ENCODE measurements at regions not wholly inside any gene's neighbourhood (a gene's known extent, or its start where the extent isn't known, plus 50 kb on each side); places are given as distances from the start of the nearest gene placed in this dataset.
"Not testable (repeated sequence)": the region's sequence is repeated elsewhere in the genome, so short reads cannot be mapped to it uniquely, and the experiment has no call there.

- no peak for DNase-seq (ENCODE audit: low spot score)
Measured at GRCh38 chr13:90331974-90332373, 1015.5 kb upstream of the MIR17HG start.

GRCh38 chr13:90336507-90336906, 1011.0 kb upstream of the MIR17HG start:
- DNase-seq (ENCODE audit: low spot score) = no peak

- not testable (repeated sequence) for DNase-seq (ENCODE audit: low spot score)
Measured at GRCh38 chr13:90341348-90341747, 1006.1 kb upstream of the MIR17HG start.

DNA sequence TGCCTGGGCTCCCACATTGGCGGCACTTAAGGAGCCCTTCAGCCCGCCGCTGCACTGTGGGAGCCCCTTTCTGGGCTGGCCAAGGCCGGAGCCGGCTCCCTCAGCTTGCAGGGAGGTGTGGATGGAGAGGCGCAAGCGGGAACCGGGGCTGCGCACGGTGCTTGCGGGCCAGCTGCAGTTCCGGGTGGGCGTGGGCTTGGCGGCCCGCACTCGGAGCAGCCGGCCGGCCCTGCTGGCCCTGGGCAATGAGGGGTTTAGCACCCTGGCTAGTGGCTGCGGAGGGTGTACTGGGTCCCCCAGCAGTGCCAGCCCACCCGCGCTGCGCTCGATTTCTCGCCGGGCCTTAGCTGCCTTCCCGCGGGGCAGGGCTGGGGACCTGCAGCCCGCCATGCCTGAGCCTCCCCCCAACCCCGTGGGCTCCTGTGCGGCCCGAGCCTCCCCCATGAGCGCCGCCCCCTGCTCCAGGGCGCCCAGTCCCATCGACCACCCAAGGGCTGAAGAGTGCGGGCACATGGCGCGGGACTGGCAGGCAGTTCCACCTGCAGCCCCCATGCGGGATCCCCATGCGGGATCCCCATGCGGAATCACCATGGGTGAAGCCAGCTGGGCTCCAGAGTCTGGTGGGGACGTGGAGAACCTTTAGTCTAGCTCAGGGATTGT, 998.9 kb upstream of the MIR17HG start:
- not testable (repeated sequence) for DNase-seq (ENCODE audit: low spot score)

- DNase-seq (ENCODE audit: low spot score) = peak; percentile 8
Measured at GRCh38 chr13:90352763-90353162, 994.7 kb upstream of the MIR17HG start.

DNA sequence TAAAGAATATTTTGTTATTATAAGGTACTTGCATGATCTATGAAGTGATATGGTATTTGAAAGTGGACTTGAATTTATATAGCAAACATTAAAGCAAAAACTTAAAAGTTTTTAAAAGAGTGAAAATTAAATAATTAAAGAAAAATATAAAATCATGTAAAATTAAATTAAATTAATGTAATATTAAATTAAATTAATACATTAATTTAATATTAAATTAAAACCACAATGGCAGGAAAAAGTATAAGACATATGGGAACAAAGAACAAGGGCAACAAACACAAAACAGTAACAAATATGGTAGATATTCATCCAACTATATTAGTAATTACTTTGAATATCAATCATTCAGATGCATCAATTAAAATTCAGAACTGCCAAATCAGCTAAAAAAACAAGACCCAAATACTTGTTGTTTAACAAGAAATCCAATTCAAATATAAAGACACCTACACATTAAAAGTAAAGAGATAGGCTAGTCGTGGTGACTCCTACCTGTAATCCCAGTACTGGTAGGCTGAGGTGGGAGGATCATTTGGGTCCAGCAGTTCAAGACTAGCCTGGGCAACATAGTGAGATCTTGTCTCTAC, 992.2 kb upstream of the MIR17HG start:
- no peak for DNase-seq (ENCODE audit: low spot score)

GRCh38 chr13:90360785-90361184, 986.7 kb upstream of the MIR17HG start:
- DNase-seq (ENCODE audit: low spot score) = no peak

DNA sequence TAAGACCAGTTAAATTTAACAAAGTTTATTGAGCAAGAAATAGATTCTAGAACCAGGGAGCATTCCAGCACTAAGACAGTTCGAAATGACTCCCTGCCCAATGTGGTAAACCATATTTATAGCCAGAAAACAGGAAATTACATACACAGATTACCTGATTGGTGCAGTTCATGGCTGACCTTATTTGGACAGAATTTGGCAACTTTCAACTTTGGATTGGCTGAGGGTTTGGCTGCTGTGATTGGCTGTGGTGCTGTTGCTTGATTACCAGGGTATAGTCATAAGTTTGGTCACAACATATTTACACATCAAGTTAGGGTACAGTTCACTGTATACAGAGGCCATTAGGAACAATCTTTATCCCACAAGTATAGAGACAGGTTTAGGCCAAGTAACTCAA, 984.8 kb upstream of the MIR17HG start:
- DNase-seq (ENCODE audit: low spot score) = no peak

- no peak for DNase-seq (ENCODE audit: low spot score)
Measured at GRCh38 chr13:90365130-90365529, 982.4 kb upstream of the MIR17HG start.

DNA sequence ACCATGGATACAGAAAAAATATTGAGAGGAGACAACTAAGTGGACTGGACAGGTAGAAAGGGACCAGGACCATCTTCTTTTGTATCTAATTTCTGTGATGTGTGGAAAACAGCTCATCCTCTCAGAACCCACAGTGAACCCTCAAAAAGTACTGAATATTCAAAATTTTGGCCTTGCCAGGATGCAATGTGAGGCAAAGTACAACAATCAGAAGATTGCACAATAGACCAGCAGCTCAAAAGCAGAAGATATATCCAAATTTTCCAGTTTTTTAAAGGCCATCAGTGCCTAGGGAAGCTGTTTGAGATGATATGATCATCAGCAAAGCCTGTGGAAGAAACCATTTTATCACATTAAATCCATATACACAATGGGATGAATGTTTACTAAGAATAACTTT, 973.3 kb upstream of the MIR17HG start:
- DNase-seq (ENCODE audit: low spot score) = no peak

GRCh38 chr13:90375851-90376250, 971.6 kb upstream of the MIR17HG start:
- no peak for DNase-seq (ENCODE audit: low spot score)

DNA sequence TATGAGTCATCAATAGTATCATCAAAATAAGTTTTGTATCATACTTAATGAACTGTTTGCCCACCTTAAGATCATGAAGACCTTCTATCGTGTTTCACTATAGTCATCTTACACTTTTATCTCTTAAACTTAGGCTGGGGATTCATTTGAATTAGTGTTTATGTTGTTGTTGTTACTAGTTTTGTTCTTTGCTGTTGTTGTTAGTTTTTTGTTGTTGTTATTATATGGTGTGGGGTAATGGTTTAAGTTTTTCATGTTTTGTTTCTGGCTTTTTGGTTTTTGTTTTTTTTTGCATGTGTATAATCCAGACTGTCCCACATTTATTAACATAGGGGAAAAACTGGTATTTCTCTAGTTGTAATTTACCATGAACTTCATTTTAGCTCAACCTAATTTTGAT, 965.1 kb upstream of the MIR17HG start:
- no peak for DNase-seq (ENCODE audit: low spot score)

DNA sequence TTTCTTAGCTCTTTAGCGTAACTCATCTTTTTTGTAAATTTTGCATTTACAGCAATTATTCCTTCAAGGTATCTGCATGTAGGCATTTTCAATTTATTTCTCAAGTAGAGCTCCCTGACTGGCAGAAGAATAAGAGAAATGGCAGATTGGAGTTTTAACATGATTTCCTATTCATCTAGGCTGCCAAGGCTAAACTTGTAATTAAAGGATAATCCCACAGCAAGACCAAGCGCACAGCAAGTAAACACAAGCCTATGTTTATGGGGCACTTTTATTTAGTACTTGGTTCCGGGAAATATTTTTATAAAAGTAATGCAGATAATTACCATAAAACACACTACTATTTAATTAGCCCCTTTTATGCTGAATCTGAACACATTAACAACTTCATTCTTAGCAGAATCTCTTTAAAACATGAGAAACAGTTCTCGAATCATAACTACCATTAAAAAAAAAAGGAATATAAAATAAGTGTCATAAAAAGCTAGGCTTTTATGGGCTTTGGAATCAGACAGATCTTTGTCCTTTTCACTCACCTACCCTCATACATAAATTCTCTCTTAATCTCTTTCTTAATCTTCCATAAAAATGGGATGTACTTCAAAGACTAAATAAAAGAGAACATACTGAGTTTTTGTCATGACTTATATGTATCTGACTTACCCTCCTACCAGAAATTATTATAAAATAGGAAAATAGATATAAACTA, 961.6 kb upstream of the MIR17HG start:
- DNase-seq (ENCODE audit: low spot score) = no peak

DNA sequence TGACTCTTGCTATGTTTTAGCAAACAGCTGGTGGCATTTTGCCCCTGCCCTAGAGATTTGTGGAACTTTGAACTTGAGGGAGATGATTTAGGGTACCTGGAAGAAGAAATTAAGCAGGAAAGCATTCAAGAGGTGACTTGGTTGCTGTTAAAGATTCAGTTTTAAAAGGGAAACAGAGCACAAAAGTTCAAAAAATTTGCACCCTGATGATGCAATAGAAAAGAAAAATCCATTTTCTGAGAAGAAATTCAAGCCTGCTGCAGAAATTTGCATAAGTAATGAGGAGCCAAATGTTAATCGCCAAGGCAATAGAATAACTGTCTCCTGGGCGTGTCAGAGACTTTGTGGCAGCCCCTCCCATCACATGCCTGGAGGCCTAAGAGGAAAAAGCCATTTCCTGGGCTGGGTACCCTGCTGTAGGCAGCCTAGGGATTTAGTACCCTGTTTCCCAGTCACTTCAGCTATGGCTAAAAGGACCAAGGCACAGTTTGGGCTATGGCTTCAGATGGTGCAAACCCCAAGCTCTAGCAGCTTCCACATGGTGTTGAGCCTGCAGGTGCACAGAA, 958.5 kb upstream of the MIR17HG start:
- no peak for DNase-seq (ENCODE audit: low spot score)

DNA sequence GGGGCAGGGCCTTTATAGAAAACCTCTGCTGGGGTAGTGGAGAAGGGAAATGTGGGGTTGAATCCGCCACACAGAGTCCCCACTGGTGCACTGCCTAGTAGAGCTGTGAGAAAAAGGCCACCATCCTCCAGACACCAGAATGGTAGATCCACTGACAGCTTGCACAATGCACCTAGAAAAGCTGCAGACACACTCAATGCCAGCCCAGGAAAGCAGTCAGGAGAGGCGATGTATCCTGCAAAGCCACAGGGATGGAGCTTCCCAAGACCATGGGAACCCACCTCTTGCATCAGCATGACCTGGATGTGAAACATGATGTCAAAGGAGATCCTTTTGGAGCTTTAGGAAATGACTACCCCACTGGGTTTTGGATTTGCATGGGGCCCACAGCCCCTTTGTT, 958.0 kb upstream of the MIR17HG start:
- DNase-seq (ENCODE audit: low spot score) = no peak

- DNase-seq (ENCODE audit: low spot score) = no peak
Measured at GRCh38 chr13:90393408-90393807, 954.1 kb upstream of the MIR17HG start.

- DNase-seq (ENCODE audit: low spot score) = no peak
Measured at GRCh38 chr13:90395348-90395747, 952.1 kb upstream of the MIR17HG start.

DNA sequence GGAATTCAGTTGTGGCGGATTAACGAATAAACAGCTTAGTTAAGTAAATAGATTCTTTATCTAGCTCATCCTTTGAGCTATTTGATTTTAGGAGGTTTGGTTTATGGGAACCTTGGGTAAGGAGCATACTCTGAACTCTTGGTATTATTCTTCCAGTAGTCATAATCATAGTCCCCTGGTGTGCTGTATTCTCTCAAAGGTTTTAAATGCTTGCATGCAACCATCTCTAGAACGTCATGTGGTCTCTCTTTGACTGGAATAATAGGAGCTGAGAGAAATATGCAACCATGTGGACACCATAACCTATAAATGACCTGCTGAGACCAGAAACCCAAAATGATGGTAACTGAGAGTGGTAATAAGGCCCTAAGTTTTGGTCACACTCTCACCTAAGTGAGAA, 951.6 kb upstream of the MIR17HG start:
- no peak for DNase-seq (ENCODE audit: low spot score)

GRCh38 chr13:90396266-90396665, 951.2 kb upstream of the MIR17HG start:
- DNase-seq (ENCODE audit: low spot score) = no peak

DNA sequence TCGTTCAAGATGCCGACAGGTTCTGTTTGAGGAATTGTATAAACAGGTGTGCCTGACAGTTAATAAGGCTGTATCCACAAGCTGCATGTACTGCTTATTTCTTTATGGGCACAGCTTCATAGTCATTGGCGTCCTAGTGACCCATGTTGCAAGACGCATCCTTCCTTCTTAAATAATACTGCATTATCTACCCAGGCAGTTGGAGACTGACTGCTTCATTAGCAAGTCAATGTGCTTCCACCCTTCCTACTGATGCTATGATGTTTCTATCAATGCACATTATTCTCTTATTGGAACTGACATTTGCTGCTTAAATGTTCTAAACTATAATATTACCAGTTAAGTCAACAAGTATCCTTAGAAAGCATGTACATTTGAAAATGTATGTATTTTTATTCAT, 950.0 kb upstream of the MIR17HG start:
- DNase-seq (ENCODE audit: low spot score) = no peak

GRCh38 chr13:90400372-90400771, 947.1 kb upstream of the MIR17HG start:
- DNase-seq (ENCODE audit: low spot score) = no peak

DNA sequence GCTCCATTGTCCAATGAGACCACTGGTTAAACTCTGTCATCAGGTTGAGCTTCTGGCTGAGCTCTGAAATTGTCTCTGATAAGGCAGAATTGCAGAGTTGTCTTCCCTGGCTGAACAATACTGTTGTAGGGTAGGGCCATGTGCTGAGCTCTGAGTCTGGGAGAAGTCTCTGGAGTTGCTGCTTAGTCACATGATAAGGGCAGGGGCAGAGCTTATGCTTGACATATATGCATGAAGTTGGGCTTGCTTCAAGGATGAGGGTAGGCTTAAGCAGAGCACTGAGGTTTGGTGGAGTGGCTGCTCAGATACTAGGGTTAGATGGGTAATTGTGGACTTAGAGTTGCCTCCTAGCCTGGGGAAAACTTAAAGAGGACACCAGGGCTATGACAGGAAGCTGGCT, 946.3 kb upstream of the MIR17HG start:
- DNase-seq (ENCODE audit: low spot score) = no peak

GRCh38 chr13:90402102-90402501, 945.4 kb upstream of the MIR17HG start:
- DNase-seq (ENCODE audit: low spot score) = no peak
